Mesendoderm (in vitro differentiated cells): ENCODE measurements at regions not wholly inside any gene's neighbourhood (a gene's known extent, or its start where the extent isn't known, plus 50 kb on each side); places are given as distances from the start of the nearest gene placed in this dataset.

Experiments
- DNase-seq: peaks from one replicate; pipeline ENCODE4 v3.0.0; 2013
- H2AK5ac ChIP-seq: 2 replicates; pipeline ENCODE4 v1.6.1; 2013; ENCODE audit warnings: low read length, inconsistent platforms
- H2BK120ac ChIP-seq: 2 replicates; pipeline ENCODE4 v1.6.1; 2013; ENCODE audit warnings: low read depth, mild to moderate bottlenecking, low read length, moderate library complexity, mixed read lengths
- H2BK15ac ChIP-seq: replicated peaks from 2 replicates; pipeline ENCODE4 v1.6.1; 2013; ENCODE audit warnings: low read depth, mild to moderate bottlenecking, moderate library complexity
- H2BK5ac ChIP-seq: 2 replicates; pipeline ENCODE4 v1.6.1; 2013; ENCODE audit warnings: low read length, inconsistent platforms
- H3K18ac ChIP-seq: 2 replicates; pipeline ENCODE4 v1.6.1; 2013; ENCODE audit warnings: mild to moderate bottlenecking, low read length, mixed read lengths
- H3K23ac ChIP-seq: one replicate; pipeline ENCODE4 v1.6.1; 2013; ENCODE audit warnings: low read length
- H3K27ac ChIP-seq: 2 replicates; pipeline ENCODE4 v1.5.1; 2013; ENCODE audit warnings: low read depth, mild to moderate bottlenecking, inconsistent platforms, low read length, moderate library complexity
- H3K27me3 ChIP-seq: 2 replicates; pipeline ENCODE4 v1.6.1; 2013; ENCODE audit warnings: low read length, control low read depth, mild to moderate bottlenecking, inconsistent platforms; ENCODE audit not compliant: insufficient read depth, poor library complexity
- H3K36me3 ChIP-seq: 2 replicates; pipeline ENCODE4 v1.6.1; 2013; ENCODE audit warnings: low read length, inconsistent platforms; ENCODE audit not compliant: control insufficient read depth, insufficient read depth
- H3K4ac ChIP-seq: one replicate; pipeline ENCODE4 v1.6.1; 2013; ENCODE audit warnings: low read depth, mild to moderate bottlenecking, low read length, moderate library complexity
- H3K4me1 ChIP-seq: 2 replicates; pipeline ENCODE4 v1.6.1; 2013; ENCODE audit warnings: low read depth, low read length, inconsistent platforms; ENCODE audit not compliant: control insufficient read depth
- H3K4me2 ChIP-seq: 2 replicates; pipeline ENCODE4 v1.6.1; 2013; ENCODE audit warnings: low read length
- H3K4me3 ChIP-seq: 2 replicates; pipeline ENCODE4 v1.5.1; 2013; ENCODE audit warnings: mild to moderate bottlenecking, low read length
- H3K56ac ChIP-seq: one replicate; pipeline ENCODE4 v1.6.1; 2013; ENCODE audit warnings: low read length
- H3K79me1 ChIP-seq: 2 replicates; pipeline ENCODE4 v1.6.1; 2013; ENCODE audit warnings: low read length, inconsistent platforms
- H3K79me2 ChIP-seq: 2 replicates; pipeline ENCODE4 v1.6.1; 2013; ENCODE audit warnings: mild to moderate bottlenecking, low read length; ENCODE audit not compliant: control insufficient read depth, insufficient read depth
- H3K9ac ChIP-seq: 2 replicates; pipeline ENCODE4 v1.6.1; 2013; ENCODE audit warnings: low read length, inconsistent platforms
- H4K5ac ChIP-seq: one replicate; pipeline ENCODE4 v1.6.1; 2013; ENCODE audit warnings: low read length
- H4K8ac ChIP-seq: one replicate; pipeline ENCODE4 v1.6.1; 2013; ENCODE audit warnings: low read depth, mild to moderate bottlenecking, control low read depth, low read length, moderate library complexity
- WGBS: extraction: QIAGEN DNeasy Blood & Tissue Kit; methylation state at CpG from one replicate; pipeline ENCODE4 v1.1.7; 2013; ENCODE audit warnings: low lambda C conversion rate, missing lambda C conversion rate; ENCODE audit not compliant: insufficient coverage; ENCODE audit errors: extremely low coverage; 5-methylcytosine and 5-hydroxymethylcytosine counted together

GRCh38 chr4:187042251-187042650, 318.6 kb upstream of the FAT1 start:
- H4K5ac ChIP-seq, result no peak overlapping the region
- no peak overlapping the region for H3K18ac ChIP-seq
- no peak overlapping the region for H2BK15ac ChIP-seq
- no peak overlapping the region for H2BK5ac ChIP-seq
- H3K4me1 ChIP-seq, result no peaks in the 10 kb centered on the region
- H3K79me1 ChIP-seq, result no peaks in the 10 kb centered on the region
- no peak overlapping the region for H3K56ac ChIP-seq
- no peak overlapping the region for H3K4me3 ChIP-seq
- no peaks in the 10 kb centered on the region for H3K36me3 ChIP-seq
- no peaks in the 10 kb centered on the region for H3K27me3 ChIP-seq
- no peak overlapping the region for H3K4me2 ChIP-seq
- H2BK120ac ChIP-seq, result no peak overlapping the region
- no peak overlapping the region for H3K9ac ChIP-seq
- H2AK5ac ChIP-seq, result no peak overlapping the region
- no peaks in the 10 kb centered on the region for H3K79me2 ChIP-seq
- no peak for DNase-seq
- no peak overlapping the region for H3K23ac ChIP-seq
- H4K8ac ChIP-seq, result no peak overlapping the region
- WGBS, result no CpG with 5 or more reads among the region's 7 CpGs
- no peak overlapping the region for H3K4ac ChIP-seq
- H3K27ac ChIP-seq, result no peak overlapping the region

DNA sequence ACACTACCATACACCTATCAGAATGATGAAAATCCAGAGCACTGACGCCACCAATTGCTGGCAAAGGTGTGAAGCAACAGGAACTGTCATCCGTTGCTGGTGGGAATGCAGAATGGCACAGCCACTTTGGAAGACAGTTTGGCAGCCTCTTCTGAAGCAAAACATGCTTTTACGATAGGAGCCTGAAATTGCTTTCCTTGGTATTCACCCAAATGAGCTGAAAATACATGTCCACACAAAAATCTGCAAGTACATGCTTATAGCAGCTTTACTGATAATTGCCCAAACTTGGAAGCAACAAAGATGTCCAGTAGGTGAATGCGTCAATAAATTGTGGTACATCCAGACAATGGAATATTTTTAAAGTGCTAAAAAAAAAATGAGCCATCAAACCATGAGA, 322.8 kb upstream of the FAT1 start:
- DNase-seq, result no peak

DNA sequence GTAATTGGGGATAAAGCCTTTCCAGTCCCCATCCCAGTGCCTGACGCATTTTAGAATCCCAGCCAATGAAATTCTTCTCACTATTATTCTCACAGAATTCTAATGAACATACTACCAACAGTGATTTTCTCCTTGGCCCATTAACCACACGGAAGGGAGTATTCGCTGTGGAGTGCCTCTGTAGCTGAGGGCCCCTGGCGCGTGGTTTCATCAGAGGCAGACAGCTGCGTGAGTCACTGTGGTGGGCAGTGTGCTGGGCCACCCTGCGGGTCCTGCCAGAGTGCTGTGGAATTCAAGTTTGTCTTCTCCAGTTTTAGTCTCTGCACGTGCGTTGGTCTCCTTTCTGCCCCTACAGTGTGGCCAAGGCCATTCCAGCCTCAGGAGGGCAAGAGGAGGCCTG, 335.4 kb upstream of the FAT1 start:
- H3K36me3 ChIP-seq, result no peaks in the 10 kb centered on the region
- H3K4ac ChIP-seq, result no peak overlapping the region
- H3K27ac ChIP-seq, result no peak overlapping the region
- no peak overlapping the region for H4K8ac ChIP-seq
- H3K79me1 ChIP-seq, result no peaks in the 10 kb centered on the region
- no peak overlapping the region for H3K56ac ChIP-seq
- no peaks in the 10 kb centered on the region for H3K27me3 ChIP-seq
- H2AK5ac ChIP-seq, result no peak overlapping the region
- no peak overlapping the region for H2BK15ac ChIP-seq
- H2BK5ac ChIP-seq, result no peak overlapping the region
- WGBS, result no CpG with 5 or more reads among the region's 9 CpGs
- H3K9ac ChIP-seq, result no peak overlapping the region
- no peak for DNase-seq
- H3K18ac ChIP-seq, result no peak overlapping the region
- no peak overlapping the region for H4K5ac ChIP-seq
- H2BK120ac ChIP-seq, result no peak overlapping the region
- no peaks in the 10 kb centered on the region for H3K4me1 ChIP-seq
- H3K79me2 ChIP-seq, result no peaks in the 10 kb centered on the region
- no peak overlapping the region for H3K23ac ChIP-seq
- no peak overlapping the region for H3K4me2 ChIP-seq
- no peak overlapping the region for H3K4me3 ChIP-seq

More for the DNA sequence above, 322.8 kb upstream of the FAT1 start:
- Histone ChIP-seq H3K9ac (no peak overlapping the region), H3K18ac (no peak overlapping the region), H3K79me2 (no peaks in the 10 kb centered on the region), H3K4me3 (no peak overlapping the region), H4K8ac (no peak overlapping the region), H3K56ac (no peak overlapping the region), H2BK120ac (no peak overlapping the region), H3K36me3 (no peaks in the 10 kb centered on the region), H2BK5ac (no peak overlapping the region), H3K4me2 (no peak overlapping the region), H3K27ac (no peak overlapping the region), H2BK15ac (no peak overlapping the region), H3K27me3 (no peaks in the 10 kb centered on the region), H3K79me1 (no peaks in the 10 kb centered on the region), H3K4ac (no peak overlapping the region), H3K4me1 (no peaks in the 10 kb centered on the region), H4K5ac (no peak overlapping the region), H2AK5ac (no peak overlapping the region), H3K23ac (no peak overlapping the region)
- WGBS, result no CpG with 5 or more reads among the region's 4 CpGs

GRCh38 chr4:187059895-187060294, 336.2 kb upstream of the FAT1 start:
- Histone ChIP-seq H3K4me2 (no peak overlapping the region), H2BK15ac (no peak overlapping the region), H3K56ac (no peak overlapping the region), H3K4me1 (no peaks in the 10 kb centered on the region), H3K18ac (no peak overlapping the region), H3K9ac (no peak overlapping the region), H4K5ac (no peak overlapping the region), H2BK120ac (no peak overlapping the region), H3K79me2 (no peaks in the 10 kb centered on the region), H3K4me3 (no peak overlapping the region), H3K4ac (no peak overlapping the region), H3K27me3 (no peaks in the 10 kb centered on the region), H3K79me1 (no peaks in the 10 kb centered on the region), H2BK5ac (no peak overlapping the region), H4K8ac (no peak overlapping the region), H3K36me3 (no peaks in the 10 kb centered on the region), H3K23ac (no peak overlapping the region), H2AK5ac (no peak overlapping the region), H3K27ac (no peak overlapping the region)
- WGBS, result no CpG with 5 or more reads among the region's 4 CpGs
- DNase-seq, result no peak

GRCh38 chr4:187060551-187060950, 336.9 kb upstream of the FAT1 start:
- Histone ChIP-seq H3K36me3 (no peaks in the 10 kb centered on the region), H3K4me1 (no peaks in the 10 kb centered on the region), H3K23ac (no peak overlapping the region), H3K56ac (no peak overlapping the region), H3K4me3 (no peak overlapping the region), H2BK5ac (no peak overlapping the region), H3K9ac (no peak overlapping the region), H4K8ac (no peak overlapping the region), H2AK5ac (no peak overlapping the region), H3K79me1 (no peaks in the 10 kb centered on the region), H3K27ac (no peak overlapping the region), H3K79me2 (no peaks in the 10 kb centered on the region), H3K4ac (no peak overlapping the region), H3K18ac (no peak overlapping the region), H3K4me2 (no peak overlapping the region), H2BK120ac (no peak overlapping the region), H2BK15ac (no peak overlapping the region), H4K5ac (no peak overlapping the region), H3K27me3 (no peaks in the 10 kb centered on the region)
- WGBS, result no CpG with 5 or more reads among the region's 14 CpGs
- DNase-seq, result no peak

DNA sequence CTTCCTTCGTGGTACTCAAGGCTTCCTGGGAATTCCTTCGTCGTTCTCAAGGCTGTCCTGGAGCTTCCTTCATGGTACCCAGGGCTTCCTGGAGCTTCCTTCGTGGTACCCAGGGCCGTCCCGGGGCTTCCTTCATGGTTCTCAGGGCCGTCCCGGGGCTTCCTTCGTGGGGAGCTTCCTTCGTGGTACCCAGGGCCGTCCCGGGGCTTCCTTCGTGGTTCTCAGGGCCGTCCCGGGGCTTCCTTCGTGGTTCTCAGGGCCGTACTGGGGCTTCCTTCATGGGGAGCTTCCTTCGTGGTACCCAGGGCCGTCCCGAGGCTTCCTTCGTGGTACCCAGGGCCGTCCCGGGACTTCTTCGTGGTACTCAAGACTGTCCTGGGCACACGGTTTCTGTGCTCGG, 339.6 kb upstream of the FAT1 start:
- Histone ChIP-seq H3K27me3 (no peaks in the 10 kb centered on the region), H3K27ac (no peak overlapping the region), H2AK5ac (no peak overlapping the region), H3K36me3 (no peaks in the 10 kb centered on the region), H3K4me2 (no peak overlapping the region), H3K4me1 (no peaks in the 10 kb centered on the region), H3K56ac (no peak overlapping the region), H2BK15ac (no peak overlapping the region), H4K8ac (no peak overlapping the region), H4K5ac (no peak overlapping the region), H3K4me3 (no peak overlapping the region), H3K79me2 (no peaks in the 10 kb centered on the region), H2BK5ac (no peak overlapping the region), H3K18ac (no peak overlapping the region), H3K79me1 (no peaks in the 10 kb centered on the region), H2BK120ac (no peak overlapping the region), H3K23ac (no peak overlapping the region), H3K4ac (no peak overlapping the region), H3K9ac (no peak overlapping the region)
- WGBS, result no CpG with 5 or more reads among the region's 26 CpGs
- no peak for DNase-seq
